COLO829 (cell line): ENCODE measurements at regions not wholly inside any gene's neighbourhood (a gene's known extent, or its start where the extent isn't known, plus 50 kb on each side); places are given as distances from the start of the nearest gene placed in this dataset.
A peak's percentile ranks its signal among the peaks of the same experiment; 100 is the strongest.
"Not testable (repeated sequence)": the region's sequence is repeated elsewhere in the genome, so short reads cannot be mapped to it uniquely, and the experiment has no call there.

ENCODE experiments used
- DNase-seq: peaks from one replicate; pipeline ENCODE4 v3.0.0; 2012; ENCODE audit warnings: low spot score

DNA sequence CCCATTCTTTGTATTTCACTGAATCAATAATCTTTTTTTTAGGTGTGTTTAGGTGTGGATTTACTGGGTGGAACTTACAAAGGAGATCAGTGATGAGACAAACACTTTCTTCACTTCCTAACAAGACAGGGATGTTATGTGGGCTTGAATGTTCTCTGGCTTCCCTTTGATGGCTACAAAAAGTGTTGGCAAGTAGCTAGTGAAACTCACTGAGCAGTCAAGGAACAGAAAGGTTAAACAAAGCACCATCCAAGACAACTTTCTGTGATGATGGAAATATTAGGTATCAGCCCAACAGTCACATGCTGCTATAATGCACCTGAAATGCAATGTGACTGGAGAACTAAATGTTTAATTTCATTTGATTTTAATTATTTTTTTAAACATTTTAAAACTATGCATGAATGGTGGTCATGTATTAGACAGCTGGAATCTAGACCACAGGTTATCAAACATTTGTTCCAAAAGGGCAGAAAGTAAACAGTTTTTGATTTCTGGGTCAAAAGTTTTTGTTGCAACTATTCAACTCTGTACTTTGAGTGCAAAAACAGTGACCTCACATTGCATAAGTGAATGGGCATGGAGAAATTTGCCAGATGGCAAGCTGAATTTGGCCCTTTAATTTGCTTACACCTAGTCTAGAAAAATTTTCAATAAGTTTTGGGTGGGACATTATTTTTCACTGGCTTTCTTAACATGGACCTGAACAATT, 1272.7 kb upstream of the TMEFF2 start:
- DNase-seq, result no peak

- no peak for DNase-seq
Observed at GRCh38 chr2:193463011-193463410, 1268.3 kb upstream of the TMEFF2 start.

DNA sequence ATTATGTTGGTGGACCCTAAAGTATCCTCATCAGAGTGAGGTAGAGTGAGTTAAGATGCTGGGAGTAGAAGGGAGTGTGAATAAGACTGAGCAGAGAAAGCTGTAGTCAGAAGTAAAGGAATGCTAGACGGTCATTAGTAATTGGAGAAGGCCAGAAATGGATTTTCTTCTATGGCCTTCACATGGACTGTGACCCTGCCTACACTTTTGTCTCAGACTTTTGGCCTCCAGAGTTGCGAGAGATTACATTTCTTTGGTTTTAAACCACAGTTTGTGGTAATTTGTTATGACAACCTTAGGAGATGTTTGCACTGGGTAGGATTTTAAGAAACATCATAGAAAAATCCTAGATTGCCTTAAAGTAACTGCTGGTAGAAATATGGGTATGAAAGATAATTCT, 1267.7 kb upstream of the TMEFF2 start:
- DNase-seq, result no peak

GRCh38 chr2:193461431-193461934, 1266.8 kb upstream of the TMEFF2 start:
- DNase-seq, result no peak

GRCh38 chr2:193446967-193447366, 1252.2 kb upstream of the TMEFF2 start:
- no peak for DNase-seq

- DNase-seq, result no peak
Observed at GRCh38 chr2:193442293-193442692, 1247.6 kb upstream of the TMEFF2 start.

- DNase-seq, result no peak
Observed at GRCh38 chr2:193428336-193428818, 1233.6 kb upstream of the TMEFF2 start.

DNA sequence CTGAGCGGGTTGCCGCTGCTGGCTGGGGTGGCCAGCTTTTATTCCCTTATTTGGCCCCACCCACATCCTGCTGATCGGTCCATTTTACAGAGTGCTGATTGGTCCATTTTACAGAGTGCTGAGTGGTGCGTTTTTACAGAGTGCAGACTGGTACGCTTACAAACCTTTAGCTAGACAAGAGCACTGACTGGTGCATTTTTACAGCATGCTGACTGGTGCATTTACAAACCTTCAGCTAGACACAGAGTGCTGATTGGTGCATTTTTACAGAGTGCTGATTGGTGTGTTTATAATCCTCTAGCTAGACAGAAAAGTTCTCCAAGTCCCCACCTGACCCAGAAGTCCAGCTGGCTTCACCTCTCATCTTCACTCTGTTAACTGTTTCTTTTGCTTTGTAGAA, 1217.6 kb upstream of the TMEFF2 start:
- not testable (repeated sequence) for DNase-seq

- DNase-seq, result no peak
Observed at GRCh38 chr2:193409951-193410350, 1215.2 kb upstream of the TMEFF2 start.

- no peak for DNase-seq
Observed at GRCh38 chr2:193382583-193382982, 1187.8 kb upstream of the TMEFF2 start.

DNA sequence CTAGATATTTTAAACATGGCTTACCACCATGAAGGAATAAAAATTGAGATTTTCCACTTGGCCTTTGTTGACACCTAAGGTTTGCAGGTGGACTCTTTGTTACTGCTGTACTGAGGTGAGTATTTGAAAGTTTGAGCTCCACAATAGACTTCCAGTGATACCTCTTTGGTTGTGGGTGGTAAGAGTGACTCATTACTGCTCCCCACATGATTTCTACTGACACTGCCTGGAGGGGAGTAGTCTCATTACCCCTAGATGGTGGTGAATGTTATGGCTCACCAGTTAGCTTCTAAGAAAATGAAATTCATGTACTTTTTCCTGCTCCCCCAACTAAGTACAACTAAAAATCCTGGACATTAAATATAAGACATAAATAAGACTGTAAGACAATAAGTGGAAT, 1183.1 kb upstream of the TMEFF2 start:
- DNase-seq, result no peak

- no peak for DNase-seq
Observed at GRCh38 chr2:193373120-193373519, 1178.4 kb upstream of the TMEFF2 start.

GRCh38 chr2:193371200-193371599, 1176.5 kb upstream of the TMEFF2 start:
- DNase-seq, result no peak

GRCh38 chr2:193368615-193369014, 1173.9 kb upstream of the TMEFF2 start:
- DNase-seq, result no peak

DNA sequence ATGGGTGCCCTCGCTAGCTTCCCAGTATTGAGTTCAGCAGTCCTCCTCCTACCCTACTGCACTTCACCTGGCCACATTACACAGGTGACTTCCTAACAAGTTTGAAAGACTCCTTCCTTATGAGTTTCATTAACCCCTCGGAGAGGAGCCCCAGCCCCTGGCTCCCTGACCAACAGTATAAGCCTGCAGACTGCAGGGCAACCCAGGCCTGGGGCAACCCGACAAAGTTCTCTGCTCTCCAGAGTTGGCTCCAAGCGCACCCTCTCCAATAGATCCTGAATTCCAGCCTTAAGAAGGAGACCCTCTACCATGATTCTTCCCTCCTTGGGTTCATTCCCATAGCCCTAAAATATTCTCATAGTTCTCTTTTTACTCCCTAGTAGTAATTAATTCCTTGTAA, 1162.8 kb upstream of the TMEFF2 start:
- DNase-seq, result no peak

- DNase-seq, result not testable (repeated sequence)
Observed at GRCh38 chr2:193352665-193353242, 1158.0 kb upstream of the TMEFF2 start.

DNA sequence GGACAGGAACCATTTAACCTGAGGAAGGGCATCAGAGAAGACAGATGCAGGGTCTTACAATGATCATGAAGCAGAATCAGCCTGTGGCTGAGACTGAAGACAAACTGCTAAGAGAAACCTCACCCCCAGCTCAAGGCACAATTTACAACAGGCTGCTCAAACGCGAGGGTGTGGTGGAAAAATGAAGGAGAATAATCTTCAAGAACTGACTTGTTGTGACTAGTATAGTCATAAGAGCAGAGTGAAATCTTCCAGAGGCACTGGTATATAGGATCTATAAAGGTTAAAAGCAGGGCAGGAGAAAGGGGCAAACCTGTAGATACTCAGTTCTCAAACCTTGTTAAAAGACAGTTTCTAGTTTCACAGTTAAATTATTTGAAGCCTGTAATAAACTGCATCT, 1155.8 kb upstream of the TMEFF2 start:
- no peak for DNase-seq

DNA sequence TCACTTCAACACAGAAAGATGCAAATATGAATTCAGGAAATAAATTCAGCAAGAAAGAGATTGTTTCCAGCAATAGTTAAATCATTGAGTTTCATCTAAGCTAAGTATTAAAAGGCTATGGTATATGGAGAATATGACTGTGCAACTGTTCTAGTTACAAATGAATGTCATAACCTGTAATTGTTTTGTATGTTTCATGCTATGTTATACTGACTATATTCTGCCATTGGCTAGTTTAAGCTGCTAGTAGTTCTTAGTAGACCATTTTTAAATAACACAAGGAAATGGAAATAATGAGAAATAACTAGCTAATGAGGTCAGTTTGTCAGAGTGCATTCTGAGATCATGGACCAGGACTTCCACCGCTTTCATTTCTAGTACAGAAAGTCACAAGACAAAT, 1154.9 kb upstream of the TMEFF2 start:
- DNase-seq, result no peak

DNA sequence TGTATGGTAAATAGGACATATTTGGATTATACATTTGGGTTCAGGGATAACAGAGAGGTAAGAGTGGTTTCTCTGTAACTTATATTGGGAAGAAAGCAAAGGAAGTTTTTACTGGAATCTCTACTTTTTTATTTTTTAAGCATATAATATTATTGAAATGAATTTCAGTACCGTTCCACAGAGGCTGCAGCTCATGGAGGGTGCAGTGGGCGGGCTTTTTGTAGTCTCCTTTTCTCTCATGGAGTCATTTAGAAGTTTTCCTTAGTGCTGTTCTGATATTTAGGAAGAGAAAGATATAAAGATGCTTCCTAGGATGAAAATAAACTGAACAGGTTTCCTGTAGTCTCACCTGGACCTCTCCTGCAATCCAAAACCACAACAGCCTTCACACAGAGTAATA, 1153.3 kb upstream of the TMEFF2 start:
- DNase-seq, result no peak

GRCh38 chr2:193336781-193337180, 1142.0 kb upstream of the TMEFF2 start:
- no peak for DNase-seq

GRCh38 chr2:193334401-193334800, 1139.7 kb upstream of the TMEFF2 start:
- no peak for DNase-seq

DNA sequence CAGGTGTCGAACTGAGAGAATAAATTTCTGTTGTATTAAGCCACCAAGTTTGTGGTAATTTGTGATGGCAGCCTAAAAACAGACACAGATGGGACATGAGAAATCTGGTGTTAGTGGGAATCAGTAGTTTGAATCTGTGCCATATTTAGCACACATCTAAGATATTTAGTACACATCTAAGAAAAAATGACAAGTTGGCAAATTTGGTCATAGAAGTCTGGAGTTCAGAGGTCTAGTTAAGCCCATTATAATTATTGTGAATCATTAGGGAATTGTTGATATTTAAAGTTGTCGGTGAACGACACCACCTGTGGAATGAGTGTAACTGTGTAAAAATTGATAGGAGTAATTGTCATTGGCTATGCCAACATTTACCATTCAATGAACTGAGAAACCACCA, 1138.8 kb upstream of the TMEFF2 start:
- no peak for DNase-seq

GRCh38 chr2:193332941-193333340, 1138.2 kb upstream of the TMEFF2 start:
- DNase-seq, result peak; percentile 7

- no peak for DNase-seq
Observed at GRCh38 chr2:193331676-193332075, 1136.9 kb upstream of the TMEFF2 start.
